Aorta (tissue), 5 donors: ENCODE measurements at regions not wholly inside any gene's neighbourhood (a gene's known extent, or its start where the extent isn't known, plus 50 kb on each side); places are given as distances from the start of the nearest gene placed in this dataset.

ENCODE experiments used
- ATAC-seq: fragments of 200-7000 bp; cut with Tn5 transposase; one replicate; pipeline ENCODE4 v1.9.1; 2022; ENCODE audit warnings: moderate library complexity; ENCODE audit not compliant: low FRiP score
- DNase-seq, 2 donors: peaks; one replicate each; pipeline ENCODE4 v3.0.0-alpha.2; 2020
- H3K27ac ChIP-seq, 2 donors: one replicate each; pipeline ENCODE4 v1.5.1; 2013; ENCODE audit warnings: low read length in 2 of 2, mild to moderate bottlenecking in 2 of 2, moderate library complexity in 2 of 2, control low read depth in 1 of 2, inconsistent platforms in 1 of 2, low read depth in 1 of 2
- H3K27me3 ChIP-seq, 2 donors: one replicate each; pipeline ENCODE4 v1.6.1; 2013; ENCODE audit warnings: control low read depth in 1 of 2, low read length in 1 of 2, mild to moderate bottlenecking in 1 of 2, moderate library complexity in 1 of 2; ENCODE audit not compliant: insufficient read depth in 2 of 2, control insufficient read depth in 1 of 2
- H3K36me3 ChIP-seq, 2 donors: one replicate each; pipeline ENCODE4 v1.6.1; 2013; ENCODE audit warnings: control low read depth in 1 of 2, low read length in 1 of 2, mild to moderate bottlenecking in 1 of 2; ENCODE audit not compliant: insufficient read depth in 2 of 2, control insufficient read depth in 1 of 2
- H3K4me1 ChIP-seq, 2 donors: one replicate each; pipeline ENCODE4 v1.6.1; 2013; ENCODE audit warnings: low read length in 2 of 2, control low read depth in 1 of 2, mild to moderate bottlenecking in 1 of 2, moderate library complexity in 1 of 2; ENCODE audit not compliant: insufficient read depth in 2 of 2, control insufficient read depth in 1 of 2
- H3K4me3 ChIP-seq, 2 donors: one replicate each; pipeline ENCODE4 v1.5.1; 2013; ENCODE audit warnings: low read length in 2 of 2, control low read depth in 1 of 2, mild to moderate bottlenecking in 1 of 2
- H3K9me3 ChIP-seq: one replicate; pipeline ENCODE4 v1.6.1; 2013; ENCODE audit warnings: mild to moderate bottlenecking, low read length; ENCODE audit not compliant: control insufficient read depth
- WGBS, 2 donors: extraction: QIAGEN DNeasy Blood & Tissue Kit; methylation state at CpG; one replicate each; pipeline ENCODE4 v1.1.7; 2013; 5-methylcytosine and 5-hydroxymethylcytosine counted together
- intact Hi-C, 2 donors: fragments of 100-400 bp; cut with DNase I; formaldehyde crosslinking; loops; one replicate each; pipeline versions ENCODE4 v1.14.2 to v1.15.0; 2022
- donor health status: healthy with polysubstance abuse.
- donor health status: Bipolar disorder and iron deficiency.
- donor health status: DM: no; HTN: no; CAD: no.
- donor health status: DM: no; HTN: no; CAD: no.
- donor health status: DM: yes; HTN: yes; CAD: no.

GRCh38 chr14:61179061-61179690 lies 102.0 kb downstream of the TMEM30B start:
- H3K4me3 ChIP-seq: no peak overlapping the region
- no peaks in the 10 kb centered on the region for H3K9me3 ChIP-seq
- ATAC-seq (no peak), DNase-seq (no peak)
- H3K27ac ChIP-seq: peak overlapping the region in 1 of 2 donors; percentile 43
- no peaks in the 10 kb centered on the region for H3K27me3 ChIP-seq
- 80% methylated on average over 7 of the region's 7 CpGs for WGBS, 2 donors
- intact Hi-C loops: loop anchor here in 1 of 2 donors (2.0 kb wide), 1 partner anchor 34 kb away; no protein-coding TSS in a partner anchor
- H3K36me3 ChIP-seq: no peaks in the 10 kb centered on the region
- H3K4me1 ChIP-seq: no peaks in the 10 kb centered on the region

- Histone ChIP-seq H3K27ac (peak overlapping the region in 1 of 2 donors; percentile 12), H3K27me3 (no peaks in the 10 kb centered on the region), H3K9me3 (no peaks in the 10 kb centered on the region), H3K4me1 (no peaks in the 10 kb centered on the region), H3K4me3 (no peak overlapping the region), H3K36me3 (no peaks in the 10 kb centered on the region)
- intact Hi-C loops: loop anchor here in 1 of 2 donors (2.0 kb wide), 1 partner anchor 34 kb away; no protein-coding TSS in a partner anchor
- peak in 1 of 2 donors; percentile 71 for DNase-seq
- ATAC-seq: peak; percentile 59
- WGBS, 2 donors: 65 to 71% methylated on average over 7 of the region's 7 CpGs
Measured at GRCh38 chr14:61178226-61179060, 102.7 kb downstream of the TMEM30B start.

- H3K36me3 ChIP-seq: no peaks in the 10 kb centered on the region
- H3K27ac ChIP-seq: peak overlapping the region in 1 of 2 donors; percentile 29
- no peaks in the 10 kb centered on the region for H3K27me3 ChIP-seq
- no peak overlapping the region for H3K4me3 ChIP-seq
- H3K9me3 ChIP-seq: no peaks in the 10 kb centered on the region
- intact Hi-C loops: loop anchor here in 1 of 2 donors (2.0 kb wide), 1 partner anchor 33 kb away; no protein-coding TSS in a partner anchor
- WGBS, 2 donors: 85 to 89% methylated on average over 14 of the region's 14 CpGs
- ATAC-seq (no peak), DNase-seq (no peak)
- no peaks in the 10 kb centered on the region for H3K4me1 ChIP-seq
Measured at GRCh38 chr14:61177279-61178225, 103.6 kb downstream of the TMEM30B start.

- no peaks in the 10 kb centered on the region for H3K36me3 ChIP-seq
- ATAC-seq (no peak), DNase-seq (no peak)
- 32 to 35% methylated on average over 2 of the region's 2 CpGs for WGBS, 2 donors
- H3K27me3 ChIP-seq: no peaks in the 10 kb centered on the region
- no peak overlapping the region for H3K4me3 ChIP-seq
- no peak overlapping the region for H3K27ac ChIP-seq
- peaks cover 0 to 3% of the 10 kb centered on the region in 2 donors for H3K4me1 ChIP-seq
- intact Hi-C loops: no loop called here
- no peaks in the 10 kb centered on the region for H3K9me3 ChIP-seq
Measured at GRCh38 chr14:61176686-61177085, 104.5 kb downstream of the TMEM30B start.

- DNase-seq: no peak
- intact Hi-C loops: no loop called here
- Histone ChIP-seq H3K27ac (no peak overlapping the region), H3K9me3 (no peaks in the 10 kb centered on the region), H3K4me1 (peaks cover 0 to 3% of the 10 kb centered on the region in 2 donors), H3K36me3 (no peaks in the 10 kb centered on the region), H3K27me3 (no peaks in the 10 kb centered on the region), H3K4me3 (no peak overlapping the region)
- WGBS, 2 donors: 90 to 93% methylated on average over 2 of the region's 2 CpGs
- no peak for ATAC-seq
Measured at GRCh38 chr14:61174987-61175386, 106.2 kb downstream of the TMEM30B start.

GRCh38 chr14:61174441-61174891 lies 106.7 kb downstream of the TMEM30B start:
- Histone ChIP-seq H3K36me3 (no peaks in the 10 kb centered on the region), H3K9me3 (no peaks in the 10 kb centered on the region), H3K4me3 (no peak overlapping the region), H3K4me1 (peaks cover 0 to 3% of the 10 kb centered on the region in 2 donors), H3K27ac (no peak overlapping the region), H3K27me3 (no peaks in the 10 kb centered on the region)
- intact Hi-C loops: no loop called here
- WGBS, 2 donors: 67% methylated on average over 6 of the region's 6 CpGs
- DNase-seq: no peak
- ATAC-seq: no peak

- H3K27me3 ChIP-seq: no peaks in the 10 kb centered on the region
- H3K9me3 ChIP-seq: no peaks in the 10 kb centered on the region
- H3K27ac ChIP-seq: peak overlapping the region in 1 of 2 donors; percentile 57
- DNase-seq (no peak), ATAC-seq (no peak)
- H3K4me3 ChIP-seq: no peak overlapping the region
- H3K36me3 ChIP-seq: no peaks in the 10 kb centered on the region
- 11 to 16% methylated on average over 2 of the region's 2 CpGs for WGBS, 2 donors
- intact Hi-C loops: loop anchor here in 1 of 2 donors (2.0 kb wide), 1 partner anchor 15 kb away; no protein-coding TSS in a partner anchor
- peaks cover 0 to 3% of the 10 kb centered on the region in 2 donors for H3K4me1 ChIP-seq
Measured at GRCh38 chr14:61171727-61172126, 109.4 kb downstream of the TMEM30B start.

- intact Hi-C loops: no loop called here
- no peak overlapping the region for H3K27ac ChIP-seq
- no peak for DNase-seq
- no peak overlapping the region for H3K4me3 ChIP-seq
- no peaks in the 10 kb centered on the region for H3K27me3 ChIP-seq
- WGBS, 2 donors: 77 to 85% methylated on average over 1 of the region's 1 CpG
- H3K36me3 ChIP-seq: no peaks in the 10 kb centered on the region
- no peak for ATAC-seq
- H3K9me3 ChIP-seq: no peaks in the 10 kb centered on the region
- peaks cover 0 to 3% of the 10 kb centered on the region in 2 donors for H3K4me1 ChIP-seq
Measured at GRCh38 chr14:61168141-61168540, 113.0 kb downstream of the TMEM30B start.
